Fibroblast of villous mesenchyme (primary cell): ENCODE measurements at regions not wholly inside any gene's neighbourhood (a gene's known extent, or its start where the extent isn't known, plus 50 kb on each side); places are given as distances from the start of the nearest gene placed in this dataset.

ENCODE experiments used
- DNase-seq: peaks from one replicate; pipeline ENCODE4 v3.0.0-alpha.2; 2010; ENCODE audit warnings: low read depth
- H3K4me3 ChIP-seq: 2 replicates; pipeline ENCODE4 v1.5.1; 2011; ENCODE audit warnings: low read depth, mild to moderate bottlenecking, low read length
- TF ChIP-seq, protein P1 (sequence below): IDR thresholded peaks from 2 replicates; pipeline ENCODE4 v1.5.1; 2012; ENCODE audit warnings: low read depth, mild to moderate bottlenecking, low read length; ENCODE audit not compliant: insufficient read depth

DNA sequence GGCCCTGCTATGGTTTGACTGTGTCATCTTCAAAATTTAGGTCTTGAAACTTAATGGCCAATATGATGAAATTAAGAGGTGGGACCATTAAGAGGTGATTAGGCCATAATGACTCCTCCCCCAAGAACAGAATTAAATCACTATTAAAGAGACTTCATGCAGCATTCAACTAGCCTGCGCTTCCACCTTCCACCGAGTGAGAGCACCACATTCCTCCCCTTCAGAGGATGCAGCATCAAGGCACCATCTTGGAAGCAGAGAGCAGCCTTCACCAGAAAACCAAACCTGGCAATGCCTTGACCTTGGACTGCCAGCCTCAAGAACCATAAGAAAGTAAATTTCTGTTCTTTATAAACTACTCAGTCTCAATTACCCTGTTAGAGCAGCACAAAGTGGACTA is 371.1 kb upstream of the NFE2L3 start:
- no peak overlapping the region for H3K4me3 ChIP-seq
- no peak for DNase-seq
- TF ChIP-seq, protein P1, sequence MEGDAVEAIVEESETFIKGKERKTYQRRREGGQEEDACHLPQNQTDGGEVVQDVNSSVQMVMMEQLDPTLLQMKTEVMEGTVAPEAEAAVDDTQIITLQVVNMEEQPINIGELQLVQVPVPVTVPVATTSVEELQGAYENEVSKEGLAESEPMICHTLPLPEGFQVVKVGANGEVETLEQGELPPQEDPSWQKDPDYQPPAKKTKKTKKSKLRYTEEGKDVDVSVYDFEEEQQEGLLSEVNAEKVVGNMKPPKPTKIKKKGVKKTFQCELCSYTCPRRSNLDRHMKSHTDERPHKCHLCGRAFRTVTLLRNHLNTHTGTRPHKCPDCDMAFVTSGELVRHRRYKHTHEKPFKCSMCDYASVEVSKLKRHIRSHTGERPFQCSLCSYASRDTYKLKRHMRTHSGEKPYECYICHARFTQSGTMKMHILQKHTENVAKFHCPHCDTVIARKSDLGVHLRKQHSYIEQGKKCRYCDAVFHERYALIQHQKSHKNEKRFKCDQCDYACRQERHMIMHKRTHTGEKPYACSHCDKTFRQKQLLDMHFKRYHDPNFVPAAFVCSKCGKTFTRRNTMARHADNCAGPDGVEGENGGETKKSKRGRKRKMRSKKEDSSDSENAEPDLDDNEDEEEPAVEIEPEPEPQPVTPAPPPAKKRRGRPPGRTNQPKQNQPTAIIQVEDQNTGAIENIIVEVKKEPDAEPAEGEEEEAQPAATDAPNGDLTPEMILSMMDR, result no peak

DNA sequence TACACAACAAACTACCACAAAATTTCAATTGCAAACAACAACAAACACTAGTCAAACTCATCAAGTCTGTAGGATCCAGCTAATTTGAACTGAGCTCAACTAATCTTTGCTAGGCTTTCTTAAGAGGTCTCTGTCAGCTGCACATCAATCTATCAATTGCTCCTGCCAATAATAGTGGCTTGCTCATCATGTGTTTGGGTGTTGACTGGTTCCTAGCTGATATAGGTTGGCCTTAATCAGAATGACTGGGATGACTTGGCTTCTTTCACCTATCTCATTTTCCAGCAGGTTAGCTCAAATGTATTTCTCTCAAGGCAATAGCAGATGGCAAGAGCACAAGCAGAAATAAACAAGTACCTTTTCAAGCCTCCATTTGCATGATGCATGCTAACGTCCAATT is 370.3 kb upstream of the NFE2L3 start:
- DNase-seq, result no peak
- H3K4me3 ChIP-seq, result no peak overlapping the region
- TF ChIP-seq, protein P1, result no peak

DNA sequence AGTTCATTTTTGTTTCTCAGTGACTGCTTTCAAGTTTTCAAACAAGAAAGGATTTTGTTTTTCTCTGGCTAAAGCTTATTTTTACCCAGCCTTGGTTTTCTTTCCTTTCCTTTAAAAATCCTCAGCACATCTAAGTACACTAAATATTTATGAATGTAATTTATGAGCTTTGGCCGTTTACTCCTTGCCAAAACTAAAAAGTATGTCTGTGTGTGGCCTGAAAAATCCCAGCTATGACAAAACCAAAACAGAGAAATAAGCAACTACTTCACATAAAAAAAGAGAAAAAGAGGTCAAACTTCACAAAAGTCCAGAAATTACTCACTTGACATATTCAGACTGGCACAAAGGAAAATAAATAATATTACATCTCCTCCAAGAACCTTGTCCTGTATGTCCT is 365.1 kb upstream of the NFE2L3 start:
- TF ChIP-seq, protein P1, result no peak
- peak; percentile 70 for DNase-seq
- no peak overlapping the region for H3K4me3 ChIP-seq

DNA sequence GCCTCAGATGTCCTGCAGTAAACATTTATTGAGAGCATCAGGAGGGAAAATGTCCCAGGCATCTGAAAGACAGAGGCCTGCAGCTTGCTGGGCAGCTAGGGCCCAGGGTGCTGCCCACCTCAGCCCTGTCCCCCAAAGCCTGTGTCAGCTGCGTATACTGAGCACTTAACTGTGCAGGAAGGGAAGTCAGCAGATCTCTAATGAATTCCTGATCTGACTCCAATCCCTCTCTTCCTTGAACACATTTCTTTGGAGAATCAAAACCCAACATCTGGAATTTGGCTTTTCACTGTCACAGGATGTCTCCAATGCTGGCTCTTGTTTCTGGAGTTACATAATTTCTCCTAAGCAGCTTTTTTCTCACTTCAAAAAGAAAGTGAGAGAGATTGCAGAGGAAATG is 364.7 kb upstream of the NFE2L3 start:
- H3K4me3 ChIP-seq, result no peak overlapping the region
- TF ChIP-seq, protein P1, result no peak
- DNase-seq, result peak; percentile 27

DNA sequence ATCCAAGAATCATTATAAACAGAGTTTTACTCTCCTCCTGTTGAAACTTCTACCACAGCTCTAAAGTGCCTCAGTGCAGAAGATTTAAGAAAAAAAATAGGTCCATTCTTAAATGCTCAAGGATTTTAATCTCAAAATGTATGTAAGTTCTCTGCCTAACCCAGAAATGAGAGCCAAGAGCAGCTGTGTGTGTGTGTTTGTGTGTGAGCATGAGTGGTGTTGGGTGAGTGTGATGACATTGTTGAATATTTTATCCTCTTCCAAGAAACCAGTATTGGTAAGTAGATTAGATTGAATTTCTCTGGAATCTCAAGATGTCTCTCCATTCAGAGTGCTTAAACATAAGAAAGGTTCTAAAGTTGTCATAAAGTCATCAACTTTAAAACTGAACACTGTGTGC is 363.6 kb upstream of the NFE2L3 start:
- no peak overlapping the region for H3K4me3 ChIP-seq
- TF ChIP-seq, protein P1, result no peak
- no peak for DNase-seq

DNA sequence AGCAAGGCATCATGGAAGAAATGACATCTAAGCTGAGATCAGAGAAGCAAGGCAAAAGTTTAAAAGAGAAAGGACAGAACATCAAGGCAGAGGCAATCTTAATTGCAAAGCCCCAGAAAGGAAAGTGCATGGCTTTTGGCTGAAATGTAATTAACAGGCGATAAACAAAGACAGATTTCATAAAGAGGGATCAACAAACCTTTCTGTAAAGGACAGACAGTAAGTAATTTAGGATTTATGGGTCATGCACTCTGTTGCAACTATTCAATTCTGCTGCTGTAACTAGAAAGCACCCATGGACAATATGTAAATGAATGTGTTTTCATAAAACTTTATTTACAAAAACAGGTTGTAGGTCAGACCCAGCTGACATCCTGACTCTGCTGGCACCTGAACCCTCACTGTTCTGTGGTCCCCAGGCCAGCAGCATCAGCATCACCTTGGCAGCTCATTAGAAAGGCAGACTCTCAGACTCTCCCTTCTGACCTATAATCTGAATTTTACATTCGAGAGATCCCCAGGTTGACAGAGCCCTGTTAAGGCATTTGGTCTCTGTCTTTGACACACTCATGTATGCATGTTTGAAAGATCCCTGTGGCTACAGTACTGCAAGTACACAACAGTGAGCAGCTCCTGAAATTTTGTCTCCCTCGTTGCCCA is 362.9 kb upstream of the NFE2L3 start:
- TF ChIP-seq, protein P1, result no peak
- no peak for DNase-seq
- no peak overlapping the region for H3K4me3 ChIP-seq
